H1 (cell line): ENCODE measurements at regions not wholly inside any gene's neighbourhood (a gene's known extent, or its start where the extent isn't known, plus 50 kb on each side); places are given as distances from the start of the nearest gene placed in this dataset.

ENCODE experiments used
- CTCF ChIP-seq, 3 experiments: IDR thresholded peaks; 1 replicate in 2 of 3; 2 replicates in 1 of 3; pipeline versions ENCODE4 v1.5.1 to v1.6.1; 2011; ENCODE audit warnings: low read length in 3 of 3, mild to moderate bottlenecking in 3 of 3, inconsistent platforms in 2 of 3, low read depth in 1 of 3, moderate library complexity in 1 of 3; ENCODE audit not compliant: insufficient read depth in 1 of 3; ENCODE audit errors: control extremely low read depth in 1 of 3
- FOSL1 ChIP-seq: IDR thresholded peaks from 2 replicates; pipeline ENCODE4 v1.6.1; 2011; ENCODE audit warnings: mild to moderate bottlenecking, low read depth, low read length, moderate library complexity; ENCODE audit not compliant: insufficient read depth
- POLR2A ChIP-seq, 2 experiments: IDR thresholded peaks; 1 replicate in 1 of 2; 2 replicates in 1 of 2; pipeline ENCODE4 v1.6.1; 2011; ENCODE audit warnings: low read depth in 2 of 2, low read length in 2 of 2, mild to moderate bottlenecking in 2 of 2; ENCODE audit errors: control extremely low read depth in 1 of 2
- SIN3A ChIP-seq, 2 experiments: IDR thresholded peaks in 1 of 2; conservative IDR thresholded peaks in 1 of 2; 2 replicates each; pipeline ENCODE4 v1.6.1; 2011 to 2012; ENCODE audit warnings: low read length in 2 of 2, improper control_type of control experiment in 1 of 2, low read depth in 1 of 2, mild to moderate bottlenecking in 1 of 2
- SIRT6 ChIP-seq: IDR thresholded peaks from one replicate; pipeline ENCODE4 v1.7.1; 2012; ENCODE audit warnings: low read length, inconsistent platforms
- SIX5 ChIP-seq: IDR thresholded peaks from 2 replicates; pipeline ENCODE4 v1.6.1; 2011; ENCODE audit warnings: mild to moderate bottlenecking, low read depth, low read length
- TF ChIP-seq, protein P1 (sequence below): IDR thresholded peaks from 2 replicates; pipeline ENCODE4 v1.6.1; 2012; ENCODE audit warnings: low read length, inconsistent platforms

- no peak for TF ChIP-seq FOSL1
- TF ChIP-seq, protein P1, sequence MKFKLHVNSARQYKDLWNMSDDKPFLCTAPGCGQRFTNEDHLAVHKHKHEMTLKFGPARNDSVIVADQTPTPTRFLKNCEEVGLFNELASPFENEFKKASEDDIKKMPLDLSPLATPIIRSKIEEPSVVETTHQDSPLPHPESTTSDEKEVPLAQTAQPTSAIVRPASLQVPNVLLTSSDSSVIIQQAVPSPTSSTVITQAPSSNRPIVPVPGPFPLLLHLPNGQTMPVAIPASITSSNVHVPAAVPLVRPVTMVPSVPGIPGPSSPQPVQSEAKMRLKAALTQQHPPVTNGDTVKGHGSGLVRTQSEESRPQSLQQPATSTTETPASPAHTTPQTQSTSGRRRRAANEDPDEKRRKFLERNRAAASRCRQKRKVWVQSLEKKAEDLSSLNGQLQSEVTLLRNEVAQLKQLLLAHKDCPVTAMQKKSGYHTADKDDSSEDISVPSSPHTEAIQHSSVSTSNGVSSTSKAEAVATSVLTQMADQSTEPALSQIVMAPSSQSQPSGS, result no peak
- TF ChIP-seq SIX5, result no peak
- TF ChIP-seq CTCF (IDR thresholded peaks at IDR 0.05; ENCODE audit: control extremely low read depth in 1 of 3, insufficient read depth in 1 of 3, low read depth in 1 of 3, low read length in 3 of 3), result no peak
- no peak for TF ChIP-seq POLR2A (IDR thresholded peaks at IDR 0.05; ENCODE audit: control extremely low read depth in 1 of 2, low read depth in 2 of 2, low read length in 2 of 2)
- no peak for TF ChIP-seq SIN3A (conservative IDR thresholded peaks at IDR 0.05 in 1 of 2, IDR thresholded peaks at IDR 0.05 in 1 of 2; ENCODE audit: low read depth in 1 of 2, low read length in 2 of 2)
- TF ChIP-seq SIRT6, result no peak
Measured at GRCh38 chr2:21379140-21379539, 255.4 kb downstream of the TDRD15 start.
